ENCODE measurements at regions not wholly inside any gene's neighbourhood (a gene's known extent, or its start where the extent isn't known, plus 50 kb on each side); places are given as distances from the start of the nearest gene placed in this dataset.
"Not testable (repeated sequence)": the region's sequence is repeated elsewhere in the genome, so short reads cannot be mapped to it uniquely, and the experiment has no call there.

- no peak for DNase-seq
These were observed 105.1 kb downstream of the MED10 start for GRCh38 chr5:6273090-6273735.

GRCh38 chr5:6269925-6270324 lies 108.4 kb downstream of the MED10 start:
- no peak for DNase-seq

GRCh38 chr5:6266671-6267197 lies 111.6 kb downstream of the MED10 start:
- DNase-seq: no peak

GRCh38 chr5:6264394-6264793 lies 114.0 kb downstream of the MED10 start:
- no peak for DNase-seq

GRCh38 chr5:6262651-6263363 lies 115.5 kb downstream of the MED10 start:
- no peak for DNase-seq

GRCh38 chr5:6261668-6262067 lies 116.7 kb downstream of the MED10 start:
- no peak for DNase-seq

- DNase-seq: no peak
These were observed 117.1 kb downstream of the MED10 start for GRCh38 chr5:6261256-6261655.

- DNase-seq: no peak
These were observed 117.5 kb downstream of the MED10 start for GRCh38 chr5:6260846-6261245.

GRCh38 chr5:6256901-6257300 lies 121.4 kb downstream of the MED10 start:
- no peak for DNase-seq

- no peak for DNase-seq
These were observed 122.4 kb downstream of the MED10 start for GRCh38 chr5:6255956-6256355.

- DNase-seq: no peak
These were observed 124.5 kb downstream of the MED10 start for GRCh38 chr5:6253846-6254245.

- DNase-seq: no peak
These were observed 125.1 kb downstream of the MED10 start for GRCh38 chr5:6253281-6253680.

- DNase-seq: no peak
These were observed 125.8 kb downstream of the MED10 start for GRCh38 chr5:6252581-6252980.

GRCh38 chr5:6251565-6252102 lies 126.7 kb downstream of the MED10 start:
- DNase-seq: no peak

GRCh38 chr5:6250121-6250520 lies 128.2 kb downstream of the MED10 start:
- no peak for DNase-seq

GRCh38 chr5:6248132-6248531 lies 130.2 kb downstream of the MED10 start:
- no peak for DNase-seq

- DNase-seq: no peak
These were observed 131.4 kb downstream of the MED10 start for GRCh38 chr5:6246820-6247437.

- no peak for DNase-seq
These were observed 134.0 kb downstream of the MED10 start for GRCh38 chr5:6244339-6244714.

GRCh38 chr5:6243706-6244338 lies 134.5 kb downstream of the MED10 start:
- DNase-seq: no peak

- not testable (repeated sequence) for DNase-seq
These were observed 137.3 kb downstream of the MED10 start for GRCh38 chr5:6241056-6241455.

- DNase-seq: no peak
These were observed 141.4 kb downstream of the MED10 start for GRCh38 chr5:6236858-6237481.

- DNase-seq: no peak
These were observed 142.1 kb downstream of the MED10 start for GRCh38 chr5:6236170-6236793.

Data from bone marrow (tissue), 2 donors.